Choroid plexus epithelial cell (primary cell): ENCODE measurements at regions not wholly inside any gene's neighbourhood (a gene's known extent, or its start where the extent isn't known, plus 50 kb on each side); places are given as distances from the start of the nearest gene placed in this dataset.

Source experiments
- DNase-seq: peaks from one replicate; pipeline ENCODE4 v3.0.0-alpha.2; 2010; ENCODE audit warnings: low read depth
- H3K4me3 ChIP-seq: 2 replicates; pipeline ENCODE4 v1.5.1; 2011; ENCODE audit warnings: low read depth, mild to moderate bottlenecking, control low read depth, low read length, moderate library complexity
- TF ChIP-seq, protein P1 (sequence below): conservative IDR thresholded peaks from 2 replicates; pipeline ENCODE4 v1.5.1; 2011; ENCODE audit warnings: low read depth, mild to moderate bottlenecking, control low read depth, inconsistent platforms, low read length, moderate library complexity

- peak; percentile 71 for DNase-seq
- no peak overlapping the region for H3K4me3 ChIP-seq
- TF ChIP-seq, protein P1, sequence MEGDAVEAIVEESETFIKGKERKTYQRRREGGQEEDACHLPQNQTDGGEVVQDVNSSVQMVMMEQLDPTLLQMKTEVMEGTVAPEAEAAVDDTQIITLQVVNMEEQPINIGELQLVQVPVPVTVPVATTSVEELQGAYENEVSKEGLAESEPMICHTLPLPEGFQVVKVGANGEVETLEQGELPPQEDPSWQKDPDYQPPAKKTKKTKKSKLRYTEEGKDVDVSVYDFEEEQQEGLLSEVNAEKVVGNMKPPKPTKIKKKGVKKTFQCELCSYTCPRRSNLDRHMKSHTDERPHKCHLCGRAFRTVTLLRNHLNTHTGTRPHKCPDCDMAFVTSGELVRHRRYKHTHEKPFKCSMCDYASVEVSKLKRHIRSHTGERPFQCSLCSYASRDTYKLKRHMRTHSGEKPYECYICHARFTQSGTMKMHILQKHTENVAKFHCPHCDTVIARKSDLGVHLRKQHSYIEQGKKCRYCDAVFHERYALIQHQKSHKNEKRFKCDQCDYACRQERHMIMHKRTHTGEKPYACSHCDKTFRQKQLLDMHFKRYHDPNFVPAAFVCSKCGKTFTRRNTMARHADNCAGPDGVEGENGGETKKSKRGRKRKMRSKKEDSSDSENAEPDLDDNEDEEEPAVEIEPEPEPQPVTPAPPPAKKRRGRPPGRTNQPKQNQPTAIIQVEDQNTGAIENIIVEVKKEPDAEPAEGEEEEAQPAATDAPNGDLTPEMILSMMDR: no peak
These were observed 444.0 kb downstream of the HS3ST3B1 start for GRCh38 chr17:14744761-14745473.

DNA sequence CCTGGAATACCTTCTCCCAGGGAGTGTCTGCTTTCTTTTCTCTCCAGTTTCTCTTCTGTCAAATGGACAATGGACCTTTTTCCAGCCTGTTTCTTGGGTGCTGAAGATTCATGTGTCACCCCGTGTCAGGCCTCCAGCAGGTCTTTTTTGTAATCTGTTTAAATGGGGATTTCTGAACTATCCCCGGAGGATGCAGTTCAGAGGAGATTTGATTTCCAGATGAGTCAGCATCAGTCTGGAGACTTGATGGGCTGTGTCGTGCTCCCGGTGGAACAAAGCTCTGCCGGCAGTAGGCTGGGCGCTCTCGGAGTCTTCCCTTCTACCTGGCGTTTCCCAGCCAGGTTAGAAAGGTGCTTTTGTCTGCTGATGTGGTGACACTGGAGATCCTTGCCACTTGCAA lies 440.6 kb downstream of the HS3ST3B1 start:
- H3K4me3 ChIP-seq: no peak overlapping the region
- TF ChIP-seq, protein P1: no peak
- peak; percentile 74 for DNase-seq

- no peak overlapping the region for H3K4me3 ChIP-seq
- DNase-seq: no peak
- TF ChIP-seq, protein P1: no peak
These were observed 439.0 kb downstream of the HS3ST3B1 start for GRCh38 chr17:14739656-14740431.

GRCh38 chr17:14738652-14738988 lies 437.7 kb downstream of the HS3ST3B1 start:
- no peak for DNase-seq
- TF ChIP-seq, protein P1: no peak
- H3K4me3 ChIP-seq: no peak overlapping the region

GRCh38 chr17:14737984-14738651 lies 437.2 kb downstream of the HS3ST3B1 start:
- DNase-seq: peak; percentile 99
- H3K4me3 ChIP-seq: no peak overlapping the region
- TF ChIP-seq, protein P1: peak; percentile 57

DNA sequence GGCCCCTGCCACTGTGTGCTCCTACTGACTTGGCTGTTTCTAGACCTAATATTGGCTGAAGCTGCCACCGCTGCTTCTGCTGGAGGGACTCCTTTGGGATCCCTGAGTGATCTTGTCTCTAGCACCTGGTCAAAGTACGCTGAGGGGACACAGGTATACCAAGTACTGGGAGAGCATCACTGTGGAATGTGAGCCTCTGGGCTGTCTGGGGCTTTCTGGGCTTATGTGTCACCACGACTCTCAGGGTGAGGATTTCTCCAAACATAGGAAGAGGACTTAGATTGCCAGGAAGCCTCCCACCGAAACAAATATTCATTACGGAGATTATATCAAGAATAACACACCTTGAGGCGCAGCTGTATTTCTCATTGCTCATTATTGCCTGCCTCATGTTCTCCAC lies 435.8 kb downstream of the HS3ST3B1 start:
- TF ChIP-seq, protein P1: no peak
- no peak for DNase-seq

More for the DNA sequence above, 435.8 kb downstream of the HS3ST3B1 start:
- H3K4me3 ChIP-seq: no peak overlapping the region
